ENCODE measurements at regions not wholly inside any gene's neighbourhood (a gene's known extent, or its start where the extent isn't known, plus 50 kb on each side); places are given as distances from the start of the nearest gene placed in this dataset.

DNA sequence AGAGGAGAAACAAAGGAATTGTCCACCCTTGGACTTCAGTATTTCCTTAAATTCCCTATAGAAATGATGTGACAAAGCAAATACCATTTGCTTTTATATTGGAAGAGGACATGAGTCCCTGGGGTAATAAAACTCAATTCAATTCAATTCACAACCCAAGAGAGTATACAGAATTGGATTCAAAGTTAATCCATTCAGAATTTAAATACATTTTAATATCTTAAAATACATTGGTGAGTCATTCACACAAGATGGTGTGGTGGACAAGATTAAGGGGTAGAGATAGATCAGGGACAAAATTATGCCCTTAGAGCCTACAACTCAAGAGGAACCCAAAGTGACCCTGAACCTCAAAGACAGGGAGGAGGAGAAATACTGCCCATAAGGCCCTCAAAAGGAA is 495.0 kb upstream of the TMPO start:
- H3K4me3 ChIP-seq (ENCODE audit: low read depth, low read length): no peak overlapping the region
- DNase-seq (ENCODE audit: low read depth): no peak
- TF ChIP-seq, protein P1, sequence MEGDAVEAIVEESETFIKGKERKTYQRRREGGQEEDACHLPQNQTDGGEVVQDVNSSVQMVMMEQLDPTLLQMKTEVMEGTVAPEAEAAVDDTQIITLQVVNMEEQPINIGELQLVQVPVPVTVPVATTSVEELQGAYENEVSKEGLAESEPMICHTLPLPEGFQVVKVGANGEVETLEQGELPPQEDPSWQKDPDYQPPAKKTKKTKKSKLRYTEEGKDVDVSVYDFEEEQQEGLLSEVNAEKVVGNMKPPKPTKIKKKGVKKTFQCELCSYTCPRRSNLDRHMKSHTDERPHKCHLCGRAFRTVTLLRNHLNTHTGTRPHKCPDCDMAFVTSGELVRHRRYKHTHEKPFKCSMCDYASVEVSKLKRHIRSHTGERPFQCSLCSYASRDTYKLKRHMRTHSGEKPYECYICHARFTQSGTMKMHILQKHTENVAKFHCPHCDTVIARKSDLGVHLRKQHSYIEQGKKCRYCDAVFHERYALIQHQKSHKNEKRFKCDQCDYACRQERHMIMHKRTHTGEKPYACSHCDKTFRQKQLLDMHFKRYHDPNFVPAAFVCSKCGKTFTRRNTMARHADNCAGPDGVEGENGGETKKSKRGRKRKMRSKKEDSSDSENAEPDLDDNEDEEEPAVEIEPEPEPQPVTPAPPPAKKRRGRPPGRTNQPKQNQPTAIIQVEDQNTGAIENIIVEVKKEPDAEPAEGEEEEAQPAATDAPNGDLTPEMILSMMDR (conservative IDR thresholded peaks at IDR 0.05; ENCODE audit: low read depth, low read length): no peak

- DNase-seq (ENCODE audit: low read depth): no peak
- no peak overlapping the region for H3K4me3 ChIP-seq (ENCODE audit: low read depth, low read length)
- TF ChIP-seq, protein P1 (conservative IDR thresholded peaks at IDR 0.05; ENCODE audit: low read depth, low read length): no peak
These were observed 492.4 kb upstream of the TMPO start for GRCh38 chr12:98022961-98023360.

DNA sequence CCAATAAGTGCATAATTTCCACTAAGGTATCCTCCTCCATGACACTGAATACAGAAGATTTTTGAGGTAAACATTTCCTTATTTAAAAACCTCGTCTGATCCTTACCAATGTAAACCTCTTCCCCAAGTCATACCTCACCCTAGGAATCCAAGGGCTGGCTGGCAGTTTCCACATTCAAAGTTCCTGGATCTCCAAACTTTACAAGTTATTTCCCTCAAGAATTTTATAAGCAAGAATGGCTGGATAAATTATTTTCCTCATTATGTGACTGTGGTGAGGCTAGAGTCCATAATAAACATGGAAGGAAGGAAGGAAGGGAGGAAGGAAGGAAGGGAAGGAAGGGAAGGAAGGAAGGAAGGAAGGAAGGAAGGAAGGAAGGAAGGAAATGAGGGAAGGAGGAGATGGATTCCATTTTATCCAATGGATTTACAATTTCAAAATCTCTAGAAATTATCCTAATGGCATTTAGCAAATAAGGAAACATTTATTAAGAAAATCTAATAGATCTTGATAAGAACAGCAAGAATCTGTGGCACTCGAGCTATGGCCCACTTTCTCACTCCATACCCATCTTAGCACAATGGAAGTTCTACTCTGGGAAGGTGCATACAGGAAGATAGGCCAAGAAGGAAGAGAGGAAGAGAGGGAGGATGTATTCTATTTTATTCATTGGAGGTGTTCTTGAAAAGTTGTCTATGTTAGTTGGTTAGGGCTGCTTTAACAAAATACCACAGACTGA is 477.8 kb upstream of the TMPO start:
- H3K4me3 ChIP-seq (ENCODE audit: low read depth, low read length): no peak overlapping the region
- TF ChIP-seq, protein P1 (conservative IDR thresholded peaks at IDR 0.05; ENCODE audit: low read depth, low read length): no peak
- no peak for DNase-seq (ENCODE audit: low read depth)

DNA sequence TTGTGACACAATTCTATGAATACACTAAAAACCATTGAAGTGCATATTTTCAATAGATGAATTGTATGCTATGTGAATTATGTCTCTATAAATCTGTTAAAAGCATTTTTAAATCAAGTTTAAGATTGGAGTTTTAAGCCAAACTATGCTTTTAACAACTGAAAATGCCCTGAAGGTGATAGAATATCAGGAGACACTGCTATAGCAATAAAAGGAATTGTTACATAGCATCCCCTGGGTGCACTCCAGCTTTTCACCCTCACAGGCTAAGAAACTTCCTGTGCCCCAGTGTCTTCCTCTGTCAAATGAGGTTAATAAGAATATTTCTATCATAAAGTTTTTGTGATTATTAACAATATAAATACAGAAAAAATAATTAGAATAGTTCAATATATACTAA is 472.7 kb upstream of the TMPO start:
- TF ChIP-seq, protein P1 (conservative IDR thresholded peaks at IDR 0.05; ENCODE audit: low read depth, low read length): no peak
- no peak overlapping the region for H3K4me3 ChIP-seq (ENCODE audit: low read depth, low read length)
- no peak for DNase-seq (ENCODE audit: low read depth)

GRCh38 chr12:98045395-98045794 is 470.0 kb upstream of the TMPO start:
- TF ChIP-seq, protein P1 (conservative IDR thresholded peaks at IDR 0.05; ENCODE audit: low read depth, low read length): no peak
- no peak overlapping the region for H3K4me3 ChIP-seq (ENCODE audit: low read depth, low read length)
- DNase-seq (ENCODE audit: low read depth): no peak

DNA sequence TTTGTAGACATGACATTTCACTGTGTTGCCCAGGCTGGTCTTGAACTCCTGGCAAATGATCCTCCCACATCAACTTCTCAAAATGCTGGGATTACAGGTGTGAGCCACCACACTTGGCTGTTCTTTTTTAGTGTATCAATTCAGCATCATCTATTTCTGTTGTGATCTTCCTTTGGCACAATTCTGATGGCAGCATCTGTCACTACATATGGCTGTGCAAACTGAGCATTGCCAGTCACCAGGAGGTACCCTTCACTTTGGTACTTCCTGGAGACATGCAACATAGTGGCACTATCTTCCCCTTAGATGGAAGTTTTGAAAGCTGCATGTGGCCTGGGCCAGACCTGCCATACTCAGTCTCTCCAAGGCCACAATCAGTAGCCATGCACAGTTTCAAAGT is 467.1 kb upstream of the TMPO start:
- DNase-seq (ENCODE audit: low read depth): no peak
- TF ChIP-seq, protein P1 (conservative IDR thresholded peaks at IDR 0.05; ENCODE audit: low read depth, low read length): no peak
- H3K4me3 ChIP-seq (ENCODE audit: low read depth, low read length): no peak overlapping the region

DNA sequence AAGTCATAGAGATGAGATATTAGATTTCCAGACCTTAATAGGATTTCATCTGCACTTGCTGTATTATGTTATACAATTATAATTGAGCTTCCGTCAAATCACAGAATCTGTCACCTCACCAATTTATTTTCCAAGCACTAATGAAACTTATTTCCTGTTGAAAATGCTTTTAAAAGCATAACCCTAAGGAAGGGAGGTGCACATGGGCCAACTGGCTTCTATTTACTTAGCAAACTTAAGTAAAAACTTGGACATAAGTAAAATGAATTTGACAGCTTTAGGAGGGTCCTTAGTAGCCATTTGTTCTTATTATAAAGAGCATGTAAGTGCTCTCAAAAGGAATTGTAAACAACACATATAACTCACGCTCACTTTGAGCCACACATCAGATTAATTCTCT is 462.2 kb upstream of the TMPO start:
- TF ChIP-seq, protein P1 (conservative IDR thresholded peaks at IDR 0.05; ENCODE audit: low read depth, low read length): no peak
- H3K4me3 ChIP-seq (ENCODE audit: low read depth, low read length): no peak overlapping the region

More for the DNA sequence above, 462.2 kb upstream of the TMPO start:
- no peak for DNase-seq (ENCODE audit: low read depth)
